PC-3 (cell line): ENCODE measurements at regions not wholly inside any gene's neighbourhood (a gene's known extent, or its start where the extent isn't known, plus 50 kb on each side); places are given as distances from the start of the nearest gene placed in this dataset.

Experiments
- ATAC-seq: fragments of 200-7000 bp; cut with Tn5 transposase; 2 replicates; pipeline ENCODE4 v1.9.1; 2020; ENCODE audit warnings: mild to moderate bottlenecking, moderate library complexity
- BruUV-seq: library from RNA; stranded (reverse); fragments of 400-500 nt; replicated peaks from 2 replicates; lab custom pipeline; 2021; lab: Mats Ljungman, UMichigan
- CTCF ChIA-PET: fragments of 300-600 bp; sonication (Branson Sonifier 250); formaldehyde crosslinking; loops from one replicate; lab custom pipeline; 2022; ENCODE audit warnings: antibody characterized with exemption; lab: Charles Lee
- POLR2A ChIA-PET: fragments of 300-600 bp; sonication (Branson Sonifier 250); formaldehyde crosslinking; loops from one replicate; lab custom pipeline; 2022; ENCODE audit warnings: antibody characterized with exemption; ENCODE audit not compliant: unreplicated experiment; lab: Charles Lee
- DNase-seq: peaks from one replicate; pipeline ENCODE4 v3.0.0-alpha.2; 2015
- H2AFZ ChIP-seq: fragments of 300-600 bp; sonication (generic); 2 replicates; pipeline ENCODE4 v1.6.0; 2016; ENCODE audit warnings: antibody characterized with exemption, low read length
- H3F3A ChIP-seq: fragments of 300-600 bp; sonication (generic); one replicate; pipeline ENCODE4 v1.6.0; 2017; ENCODE audit warnings: antibody characterized with exemption, low read length, control low read depth, mild to moderate bottlenecking; ENCODE audit not compliant: unreplicated experiment
- H3K27ac ChIP-seq: fragments of 300-600 bp; sonication (generic); 2 replicates; pipeline ENCODE4 v1.5.1; 2016; ENCODE audit warnings: mild to moderate bottlenecking, low read length
- H3K27me3 ChIP-seq: fragments of 300-600 bp; sonication (generic); 2 replicates; pipeline ENCODE4 v1.6.1; 2016; ENCODE audit warnings: low read length, mixed read lengths
- H3K36me3 ChIP-seq: fragments of 300-600 bp; sonication (generic); 2 replicates; pipeline ENCODE4 v1.6.1; 2016; ENCODE audit warnings: low read depth, mixed run types, low read length, mixed read lengths
- H3K4me1 ChIP-seq: fragments of 300-600 bp; sonication (generic); 2 replicates; pipeline ENCODE4 v1.5.1; 2016; ENCODE audit warnings: low read length; ENCODE audit not compliant: insufficient read depth
- H3K4me2 ChIP-seq: fragments of 300-600 bp; sonication (generic); 2 replicates; pipeline ENCODE4 v1.6.0; 2016; ENCODE audit warnings: low read length
- H3K4me3 ChIP-seq: fragments of 300-600 bp; sonication (generic); 2 replicates; pipeline ENCODE4 v1.5.1; 2016; ENCODE audit warnings: mild to moderate bottlenecking, low read length, mixed read lengths
- H3K79me2 ChIP-seq: fragments of 300-600 bp; sonication (generic); 2 replicates; pipeline ENCODE4 v1.6.1; 2017; ENCODE audit warnings: low read length, mixed read lengths
- H3K9ac ChIP-seq: fragments of 300-600 bp; sonication (generic); 2 replicates; pipeline ENCODE4 v1.6.0; 2016; ENCODE audit warnings: mild to moderate bottlenecking, low read length
- H3K9me2 ChIP-seq: fragments of 300-600 bp; sonication (generic); replicated peaks from 2 replicates; pipeline ENCODE4 v1.6.1; 2016; ENCODE audit warnings: mixed run types, low read length, mixed read lengths
- H3K9me3 ChIP-seq: fragments of 300-600 bp; sonication (generic); 2 replicates; pipeline ENCODE4 v1.6.1; 2016; ENCODE audit warnings: low read length, mixed read lengths
- H4K20me1 ChIP-seq: fragments of 300-600 bp; sonication (generic); 2 replicates; pipeline ENCODE4 v1.6.1; 2016; ENCODE audit warnings: low read length, mixed read lengths
- CTCF ChIP-seq: fragments of 300-600 bp; sonication (generic); conservative IDR thresholded peaks from 2 replicates; pipeline ENCODE4 v1.5.1; 2017; ENCODE audit warnings: antibody characterized with exemption, low read depth, mild to moderate bottlenecking, low read length
- EZH2 ChIP-seq: fragments of 300-600 bp; sonication (generic); IDR thresholded peaks from one replicate; pipeline ENCODE4 v1.6.1; 2017; ENCODE audit warnings: antibody characterized with exemption, mild to moderate bottlenecking, low read length; ENCODE audit not compliant: unreplicated experiment
- EZH2phosphoT487 ChIP-seq: fragments of 300-600 bp; sonication (generic); IDR thresholded peaks from 2 replicates; pipeline ENCODE4 v1.6.1; 2018; ENCODE audit warnings: mild to moderate bottlenecking, antibody characterized with exemption, low read length, borderline replicate concordance
- intact Hi-C: fragments of 100-400 bp; cut with micrococcal nuclease; formaldehyde crosslinking; loops from 2 replicates; pipeline ENCODE4 v1.9.0; 2023

DNA sequence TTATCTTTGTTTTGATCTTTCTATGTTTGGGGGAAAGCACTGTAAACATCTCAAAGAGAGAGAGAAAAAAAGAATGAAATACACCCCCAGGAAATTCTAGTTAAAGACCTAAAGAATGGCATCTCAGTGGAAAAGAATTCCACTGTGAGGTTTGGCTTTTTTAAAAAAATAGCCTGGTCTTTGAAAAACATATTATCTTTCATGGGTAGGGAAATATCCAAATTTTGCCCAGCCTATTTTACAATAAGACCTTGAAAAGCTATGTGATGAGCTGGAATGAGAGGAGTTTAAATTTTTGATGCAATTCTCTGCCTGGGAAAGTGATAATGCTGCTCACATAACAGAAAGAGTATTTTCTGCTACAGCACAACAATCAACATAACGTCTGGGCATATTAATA lies 348.1 kb upstream of the WWC1 start:
- Histone ChIP-seq H4K20me1 (no peaks in the 10 kb centered on the region), H3K9me3 (no peaks in the 10 kb centered on the region), H3K36me3 (no peaks in the 10 kb centered on the region), H3K27me3 (peaks cover 51% of the 10 kb centered on the region), H3K79me2 (no peaks in the 10 kb centered on the region), H3K9ac (no peak overlapping the region), H3K9me2 (no peaks in the 10 kb centered on the region), H2AFZ (no peak overlapping the region), H3K4me2 (no peak overlapping the region), H3K4me1 (no peaks in the 10 kb centered on the region), H3K27ac (no peak overlapping the region), H3F3A (no peaks in the 10 kb centered on the region), H3K4me3 (no peak overlapping the region)
- TF ChIP-seq EZH2phosphoT487, result no peak
- intact Hi-C loops, result no loop called here
- CTCF ChIA-PET, result no interaction called here
- ATAC-seq, result no peak
- BruUV-seq, result no TSS peak
- no peak for DNase-seq
- POLR2A ChIA-PET, result no interaction called here

DNA sequence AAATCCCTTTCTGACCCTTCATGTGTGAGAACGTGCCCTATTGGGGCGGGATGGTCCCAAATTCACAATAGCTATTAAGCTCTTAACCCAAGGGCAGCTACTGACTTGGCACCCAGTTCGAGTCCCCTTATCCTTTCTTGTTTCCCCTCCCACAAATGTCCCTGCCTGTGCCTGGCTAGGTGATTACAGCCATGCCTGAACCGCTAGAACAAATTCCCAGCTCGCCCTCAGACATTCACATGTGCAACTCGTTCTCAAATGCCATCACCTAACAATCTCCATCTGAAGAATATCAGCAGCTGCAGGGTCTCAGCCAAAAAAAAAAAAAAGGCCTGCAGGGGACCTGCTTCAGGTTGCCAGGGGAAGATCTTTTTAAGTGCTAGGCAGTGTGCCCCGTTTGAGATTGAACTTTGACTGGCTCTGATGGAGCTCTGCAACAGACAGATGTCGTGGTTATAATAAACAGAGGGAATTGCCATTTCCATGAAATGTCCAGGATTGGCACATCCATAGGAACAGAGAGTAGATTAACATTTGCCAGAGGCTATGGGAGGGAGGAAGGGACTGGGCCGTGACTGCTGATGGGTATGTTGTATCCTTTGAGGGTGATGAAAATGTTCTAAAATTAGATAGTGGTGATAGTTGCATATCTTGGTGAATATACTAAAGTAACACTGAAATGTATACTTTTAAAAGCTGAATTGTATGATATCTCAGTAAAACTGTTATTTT lies 347.2 kb upstream of the WWC1 start:
- Histone ChIP-seq H4K20me1 (no peaks in the 10 kb centered on the region), H3K4me1 (no peaks in the 10 kb centered on the region), H3F3A (no peaks in the 10 kb centered on the region), H3K9me3 (no peaks in the 10 kb centered on the region), H3K27me3 (peaks cover 54% of the 10 kb centered on the region), H3K4me3 (no peak overlapping the region), H3K4me2 (no peak overlapping the region), H3K27ac (no peak overlapping the region), H3K9ac (no peak overlapping the region), H2AFZ (no peak overlapping the region), H3K79me2 (no peaks in the 10 kb centered on the region), H3K36me3 (no peaks in the 10 kb centered on the region), H3K9me2 (no peaks in the 10 kb centered on the region)
- ATAC-seq (no peak), DNase-seq (no peak)
- ChIA-PET CTCF (no interaction called here), POLR2A (no interaction called here)
- intact Hi-C loops, result no loop called here
- BruUV-seq, result no TSS peak
- no peak for TF ChIP-seq EZH2
- no peak for TF ChIP-seq EZH2phosphoT487
- no peak for TF ChIP-seq CTCF

GRCh38 chr5:167945542-167946384 lies 345.7 kb upstream of the WWC1 start:
- ATAC-seq, result no peak
- CTCF ChIA-PET, result no interaction called here
- no TSS peak for BruUV-seq

More at GRCh38 chr5:167945542-167946384, 345.7 kb upstream of the WWC1 start:
- Histone ChIP-seq H3K4me1 (no peaks in the 10 kb centered on the region), H3K4me2 (no peak overlapping the region), H2AFZ (no peak overlapping the region), H3K4me3 (no peak overlapping the region), H3K27ac (no peak overlapping the region), H3K36me3 (no peaks in the 10 kb centered on the region), H3F3A (no peaks in the 10 kb centered on the region), H3K27me3 (peaks cover 52% of the 10 kb centered on the region), H3K9me3 (no peaks in the 10 kb centered on the region), H4K20me1 (no peaks in the 10 kb centered on the region), H3K79me2 (no peaks in the 10 kb centered on the region), H3K9me2 (no peaks in the 10 kb centered on the region), H3K9ac (no peak overlapping the region)
- intact Hi-C loops, result no loop called here
- POLR2A ChIA-PET, result no interaction called here
- DNase-seq, result no peak
- TF ChIP-seq CTCF (no peak), EZH2 (no peak), EZH2phosphoT487 (no peak)
